ENCODE measurements at regions not wholly inside any gene's neighbourhood (a gene's known extent, or its start where the extent isn't known, plus 50 kb on each side); places are given as distances from the start of the nearest gene placed in this dataset.

GRCh38 chr11:23164022-23164421 lies 303.7 kb upstream of the CCDC179 start:
- Histone ChIP-seq H3K27me3 (ENCODE audit: insufficient read depth, low read length) (no peaks in the 10 kb centered on the region), H3K4me1 (ENCODE audit: insufficient read depth, low read length) (no peaks in the 10 kb centered on the region), H3K9me3 (ENCODE audit: insufficient read depth, low read depth, low read length) (no peaks in the 10 kb centered on the region), H3K36me3 (ENCODE audit: insufficient read depth, low read depth, low read length) (no peaks in the 10 kb centered on the region), H3K4me3 (ENCODE audit: low read length) (no peak overlapping the region), H3K9ac (ENCODE audit: low read depth, low read length) (no peak overlapping the region), H3K27ac (ENCODE audit: low read length) (no peak overlapping the region)

- H3K4me3 ChIP-seq (ENCODE audit: low read length) = no peak overlapping the region
- H3K27ac ChIP-seq (ENCODE audit: low read length) = no peak overlapping the region
- H3K36me3 ChIP-seq (ENCODE audit: insufficient read depth, low read depth, low read length) = no peaks in the 10 kb centered on the region
- H3K9ac ChIP-seq (ENCODE audit: low read depth, low read length) = no peak overlapping the region
- H3K4me1 ChIP-seq (ENCODE audit: insufficient read depth, low read length) = no peaks in the 10 kb centered on the region
- no peaks in the 10 kb centered on the region for H3K9me3 ChIP-seq (ENCODE audit: insufficient read depth, low read depth, low read length)
- no peaks in the 10 kb centered on the region for H3K27me3 ChIP-seq (ENCODE audit: insufficient read depth, low read length)
Measured at GRCh38 chr11:23166376-23166775, 306.1 kb upstream of the CCDC179 start.

- Histone ChIP-seq H3K4me3 (ENCODE audit: low read length) (no peak overlapping the region), H3K9ac (ENCODE audit: low read depth, low read length) (no peak overlapping the region), H3K4me1 (ENCODE audit: insufficient read depth, low read length) (no peaks in the 10 kb centered on the region), H3K9me3 (ENCODE audit: insufficient read depth, low read depth, low read length) (no peaks in the 10 kb centered on the region), H3K27ac (ENCODE audit: low read length) (no peak overlapping the region), H3K27me3 (ENCODE audit: insufficient read depth, low read length) (no peaks in the 10 kb centered on the region), H3K36me3 (ENCODE audit: insufficient read depth, low read depth, low read length) (no peaks in the 10 kb centered on the region)
Measured at GRCh38 chr11:23179609-23180008, 319.3 kb upstream of the CCDC179 start.

- Histone ChIP-seq H3K27me3 (ENCODE audit: insufficient read depth, low read length) (no peaks in the 10 kb centered on the region), H3K4me3 (ENCODE audit: low read length) (no peak overlapping the region), H3K4me1 (ENCODE audit: insufficient read depth, low read length) (no peaks in the 10 kb centered on the region), H3K9me3 (ENCODE audit: insufficient read depth, low read depth, low read length) (no peaks in the 10 kb centered on the region), H3K27ac (ENCODE audit: low read length) (no peak overlapping the region), H3K36me3 (ENCODE audit: insufficient read depth, low read depth, low read length) (no peaks in the 10 kb centered on the region), H3K9ac (ENCODE audit: low read depth, low read length) (no peak overlapping the region)
Measured at GRCh38 chr11:23181022-23181807, 320.9 kb upstream of the CCDC179 start.

GRCh38 chr11:23192256-23192655 lies 332.0 kb upstream of the CCDC179 start:
- H3K27me3 ChIP-seq (ENCODE audit: insufficient read depth, low read length) = no peaks in the 10 kb centered on the region

GRCh38 chr11:23201936-23202522 lies 341.8 kb upstream of the CCDC179 start:
- no peaks in the 10 kb centered on the region for H3K36me3 ChIP-seq (ENCODE audit: insufficient read depth, low read depth, low read length)
- peaks cover 39% of the 10 kb centered on the region for H3K9me3 ChIP-seq (ENCODE audit: insufficient read depth, low read depth, low read length)
- H3K27me3 ChIP-seq (ENCODE audit: insufficient read depth, low read length) = no peaks in the 10 kb centered on the region
- no peak overlapping the region for H3K9ac ChIP-seq (ENCODE audit: low read depth, low read length)
- no peak overlapping the region for H3K27ac ChIP-seq (ENCODE audit: low read length)
- no peak overlapping the region for H3K4me3 ChIP-seq (ENCODE audit: low read length)
- no peaks in the 10 kb centered on the region for H3K4me1 ChIP-seq (ENCODE audit: insufficient read depth, low read length)

More at GRCh38 chr11:23192256-23192655, 332.0 kb upstream of the CCDC179 start:
- Histone ChIP-seq H3K4me1 (ENCODE audit: insufficient read depth, low read length) (no peaks in the 10 kb centered on the region), H3K4me3 (ENCODE audit: low read length) (no peak overlapping the region), H3K36me3 (ENCODE audit: insufficient read depth, low read depth, low read length) (no peaks in the 10 kb centered on the region), H3K27ac (ENCODE audit: low read length) (no peak overlapping the region), H3K9ac (ENCODE audit: low read depth, low read length) (no peak overlapping the region), H3K9me3 (ENCODE audit: insufficient read depth, low read depth, low read length) (peaks cover 5% of the 10 kb centered on the region; the same call in 1 of the 2 replicates)

- H3K9me3 ChIP-seq (ENCODE audit: insufficient read depth, low read depth, low read length) = peaks cover 33% of the 10 kb centered on the region
- no peak overlapping the region for H3K4me3 ChIP-seq (ENCODE audit: low read length)
- no peak overlapping the region for H3K9ac ChIP-seq (ENCODE audit: low read depth, low read length)
Measured at GRCh38 chr11:23202611-23203010, 342.3 kb upstream of the CCDC179 start.

GRCh38 chr11:23205156-23205871 lies 345.0 kb upstream of the CCDC179 start:
- Histone ChIP-seq H3K9me3 (ENCODE audit: insufficient read depth, low read depth, low read length) (peaks cover 16% of the 10 kb centered on the region), H3K9ac (ENCODE audit: low read depth, low read length) (no peak overlapping the region), H3K27me3 (ENCODE audit: insufficient read depth, low read length) (no peaks in the 10 kb centered on the region), H3K4me1 (ENCODE audit: insufficient read depth, low read length) (no peaks in the 10 kb centered on the region), H3K27ac (ENCODE audit: low read length) (no peak overlapping the region), H3K36me3 (ENCODE audit: insufficient read depth, low read depth, low read length) (no peaks in the 10 kb centered on the region), H3K4me3 (ENCODE audit: low read length) (no peak overlapping the region)

More at GRCh38 chr11:23202611-23203010, 342.3 kb upstream of the CCDC179 start:
- H3K27ac ChIP-seq (ENCODE audit: low read length) = no peak overlapping the region
- H3K27me3 ChIP-seq (ENCODE audit: insufficient read depth, low read length) = no peaks in the 10 kb centered on the region
- H3K36me3 ChIP-seq (ENCODE audit: insufficient read depth, low read depth, low read length) = no peaks in the 10 kb centered on the region
- H3K4me1 ChIP-seq (ENCODE audit: insufficient read depth, low read length) = no peaks in the 10 kb centered on the region

- Histone ChIP-seq H3K36me3 (ENCODE audit: insufficient read depth, low read depth, low read length) (no peaks in the 10 kb centered on the region), H3K9me3 (ENCODE audit: insufficient read depth, low read depth, low read length) (peaks cover 13% of the 10 kb centered on the region), H3K4me1 (ENCODE audit: insufficient read depth, low read length) (no peaks in the 10 kb centered on the region), H3K27me3 (ENCODE audit: insufficient read depth, low read length) (no peaks in the 10 kb centered on the region), H3K9ac (ENCODE audit: low read depth, low read length) (no peak overlapping the region), H3K4me3 (ENCODE audit: low read length) (no peak overlapping the region), H3K27ac (ENCODE audit: low read length) (no peak overlapping the region)
Measured at GRCh38 chr11:23206741-23207336, 346.6 kb upstream of the CCDC179 start.

- H3K36me3 ChIP-seq (ENCODE audit: insufficient read depth, low read depth, low read length) = no peaks in the 10 kb centered on the region
- no peak overlapping the region for H3K9ac ChIP-seq (ENCODE audit: low read depth, low read length)
- H3K27ac ChIP-seq (ENCODE audit: low read length) = no peak overlapping the region
- H3K9me3 ChIP-seq (ENCODE audit: insufficient read depth, low read depth, low read length) = no peaks in the 10 kb centered on the region
- H3K27me3 ChIP-seq (ENCODE audit: insufficient read depth, low read length) = no peaks in the 10 kb centered on the region
- H3K4me1 ChIP-seq (ENCODE audit: insufficient read depth, low read length) = no peaks in the 10 kb centered on the region
- no peak overlapping the region for H3K4me3 ChIP-seq (ENCODE audit: low read length)
Measured at GRCh38 chr11:23211221-23211620, 350.9 kb upstream of the CCDC179 start.

GRCh38 chr11:23212807-23213206 lies 352.5 kb upstream of the CCDC179 start:
- no peak overlapping the region for H3K27ac ChIP-seq (ENCODE audit: low read length)
- no peak overlapping the region for H3K4me3 ChIP-seq (ENCODE audit: low read length)
- no peaks in the 10 kb centered on the region for H3K36me3 ChIP-seq (ENCODE audit: insufficient read depth, low read depth, low read length)
- no peaks in the 10 kb centered on the region for H3K27me3 ChIP-seq (ENCODE audit: insufficient read depth, low read length)
- no peak overlapping the region for H3K9ac ChIP-seq (ENCODE audit: low read depth, low read length)
- H3K4me1 ChIP-seq (ENCODE audit: insufficient read depth, low read length) = no peaks in the 10 kb centered on the region
- no peaks in the 10 kb centered on the region for H3K9me3 ChIP-seq (ENCODE audit: insufficient read depth, low read depth, low read length)
